Non-pigmented ciliary epithelial cell (primary cell): ENCODE measurements at regions not wholly inside any gene's neighbourhood (a gene's known extent, or its start where the extent isn't known, plus 50 kb on each side); places are given as distances from the start of the nearest gene placed in this dataset.
A peak's percentile ranks its signal among the peaks of the same experiment; 100 is the strongest.
"Not testable (repeated sequence)": the region's sequence is repeated elsewhere in the genome, so short reads cannot be mapped to it uniquely, and the experiment has no call there.

Experiments used
- DNase-seq: peaks from one replicate; pipeline ENCODE4 v3.0.0-alpha.2; 2010; ENCODE audit warnings: low read depth

GRCh38 chr2:83055376-83056010 is 1403.6 kb downstream of the SUCLG1 start:
- peak; percentile 76 for DNase-seq

GRCh38 chr2:83054751-83055150 is 1404.3 kb downstream of the SUCLG1 start:
- DNase-seq = peak; percentile 37

DNA sequence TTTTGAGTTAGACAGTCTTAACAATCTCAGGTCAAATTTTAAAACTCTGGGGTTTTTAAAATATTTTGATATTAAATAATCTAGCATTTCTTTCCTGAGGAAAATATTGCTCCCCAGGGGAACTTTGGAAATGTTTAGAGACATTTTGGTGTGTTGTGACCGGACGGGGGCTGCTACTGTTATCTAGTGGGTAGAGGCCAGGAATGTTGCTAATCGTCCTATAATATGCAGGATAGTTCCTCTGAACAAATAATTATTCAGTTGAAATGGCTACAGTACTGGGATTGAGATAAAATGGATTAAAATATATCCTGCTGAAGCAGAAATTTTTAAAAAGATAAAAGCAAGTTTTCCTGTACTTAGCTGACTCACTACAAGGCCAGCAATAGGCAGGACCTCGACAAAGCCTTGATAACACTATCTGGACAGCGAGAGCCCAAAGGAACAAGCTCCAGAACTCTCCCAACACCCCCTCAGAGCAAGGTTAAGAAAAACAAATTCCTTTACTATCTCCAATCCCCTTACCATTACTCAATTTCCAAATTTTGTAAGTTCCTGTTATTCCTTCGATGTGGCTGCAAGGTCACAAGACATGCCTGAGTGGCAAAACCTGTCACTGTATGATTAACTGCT is 1407.4 kb downstream of the SUCLG1 start:
- DNase-seq = no peak

GRCh38 chr2:83042053-83042452 is 1417.0 kb downstream of the SUCLG1 start:
- DNase-seq = no peak

DNA sequence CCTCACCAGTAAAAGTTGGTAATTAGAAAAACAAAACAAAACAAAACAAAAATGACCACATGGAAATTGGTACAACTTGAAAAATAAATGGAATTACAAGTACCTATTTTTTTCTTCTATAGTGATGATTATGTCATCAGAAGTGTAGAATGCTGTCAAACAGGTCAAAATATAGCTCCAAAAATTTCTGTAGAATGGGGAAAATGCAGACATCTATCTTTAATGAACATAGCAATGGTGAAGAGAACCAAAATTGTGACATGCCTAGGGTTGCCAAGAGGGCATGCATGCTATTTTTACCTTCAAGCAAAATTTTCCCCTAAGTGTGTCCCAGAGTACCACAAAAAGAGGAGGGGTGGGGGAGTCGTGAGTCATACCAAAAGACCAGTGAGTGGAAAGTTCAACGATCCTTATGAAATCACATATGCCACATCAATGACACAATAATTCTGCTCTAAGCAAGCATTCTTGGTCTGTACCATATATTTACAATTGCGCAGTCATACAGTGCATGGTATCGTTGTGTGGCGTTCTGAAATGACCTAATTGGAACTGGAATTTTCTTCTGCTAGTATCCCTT is 1436.4 kb downstream of the SUCLG1 start:
- no peak for DNase-seq

DNA sequence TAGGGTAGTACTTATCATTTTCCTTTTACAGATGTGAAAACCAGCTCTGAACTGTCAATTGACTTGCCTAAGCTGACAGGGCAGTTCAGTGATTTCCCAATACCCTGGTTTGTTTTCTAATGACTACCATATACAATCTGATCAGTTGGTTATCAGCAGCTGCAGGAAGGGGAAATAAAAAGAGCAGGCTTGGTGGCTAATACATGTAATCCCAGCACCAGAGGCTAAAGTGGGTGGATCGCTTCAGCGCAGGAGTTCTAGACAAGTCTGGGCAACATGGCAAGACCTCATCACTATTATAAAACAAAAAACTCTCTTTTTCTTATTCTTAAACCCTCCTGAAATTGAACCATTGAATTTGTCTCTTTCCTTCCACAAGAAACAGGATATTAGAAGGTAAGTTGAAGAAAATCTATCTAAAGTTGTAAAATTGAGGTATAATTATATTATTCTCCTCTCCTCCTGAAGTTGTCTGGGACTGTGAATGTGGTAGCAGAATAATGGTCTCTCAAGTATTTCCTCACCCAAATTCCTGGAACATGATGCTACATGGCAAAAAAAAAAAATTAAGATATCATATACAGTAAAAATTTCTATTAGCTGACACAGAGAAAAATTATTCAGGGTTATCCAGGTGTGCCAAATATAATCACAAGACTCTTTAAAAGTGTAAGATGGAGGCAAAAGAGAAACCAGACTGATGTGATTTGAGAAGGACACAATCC is 1441.6 kb downstream of the SUCLG1 start:
- no peak for DNase-seq

DNA sequence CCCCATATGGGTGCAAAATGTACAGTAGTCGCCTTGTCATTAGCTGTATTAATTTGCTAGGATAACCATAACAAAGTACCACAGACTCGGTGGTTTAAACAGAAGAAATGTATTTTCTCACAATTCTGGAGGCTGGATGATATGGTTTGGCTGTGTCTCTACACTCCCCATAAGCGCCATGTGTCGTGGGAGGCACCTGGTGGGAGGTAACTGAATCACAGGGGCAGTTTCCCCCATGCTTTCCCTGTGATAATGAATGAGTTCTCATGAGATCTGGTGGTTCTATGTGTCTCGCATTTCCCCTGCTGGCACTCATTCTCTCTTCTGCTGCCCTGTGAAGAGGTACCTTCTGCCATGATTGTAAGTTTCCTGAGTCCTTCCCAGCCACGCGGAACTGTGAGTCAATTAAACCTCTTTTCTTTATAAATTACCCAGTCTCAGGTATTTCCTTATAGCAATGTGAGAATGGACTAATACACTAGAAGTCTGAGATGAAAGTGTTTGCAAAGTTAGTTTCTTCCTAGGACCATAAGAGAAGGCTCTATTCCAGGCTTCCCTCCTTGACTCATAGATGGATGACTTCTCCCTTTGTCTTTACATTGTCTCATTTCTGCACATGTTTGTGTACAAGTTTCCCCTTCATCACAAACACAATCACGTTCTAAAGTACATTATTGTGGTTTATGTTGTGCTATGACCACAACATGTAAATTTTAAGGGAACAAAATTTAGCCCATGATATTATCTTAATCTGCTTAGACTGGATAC is 1442.6 kb downstream of the SUCLG1 start:
- no peak for DNase-seq

- DNase-seq = no peak
Observed at GRCh38 chr2:83015900-83016299, 1443.2 kb downstream of the SUCLG1 start.

GRCh38 chr2:83015035-83015715 is 1443.9 kb downstream of the SUCLG1 start:
- DNase-seq = no peak

- DNase-seq = no peak
Observed at GRCh38 chr2:83014462-83014861, 1444.6 kb downstream of the SUCLG1 start.

- DNase-seq = no peak
Observed at GRCh38 chr2:83006961-83007360, 1452.1 kb downstream of the SUCLG1 start.

DNA sequence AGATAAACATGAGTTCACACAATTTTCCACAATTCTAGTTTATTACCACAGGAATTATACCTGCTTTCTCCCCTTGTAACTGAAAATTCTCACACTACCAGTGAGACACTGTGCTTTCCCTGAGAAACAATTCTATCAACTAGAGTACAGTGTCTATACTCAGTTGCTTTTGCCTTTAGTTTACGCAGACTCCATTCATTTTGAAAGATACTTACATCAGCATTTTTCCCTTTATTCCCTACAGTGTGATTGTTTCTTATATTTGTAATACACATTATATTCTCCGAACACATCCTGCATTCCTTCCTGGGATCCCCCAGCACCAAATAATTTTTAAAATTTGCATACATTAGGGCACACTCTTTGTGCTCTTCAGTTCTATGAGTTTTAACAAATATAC is 1455.5 kb downstream of the SUCLG1 start:
- no peak for DNase-seq

DNA sequence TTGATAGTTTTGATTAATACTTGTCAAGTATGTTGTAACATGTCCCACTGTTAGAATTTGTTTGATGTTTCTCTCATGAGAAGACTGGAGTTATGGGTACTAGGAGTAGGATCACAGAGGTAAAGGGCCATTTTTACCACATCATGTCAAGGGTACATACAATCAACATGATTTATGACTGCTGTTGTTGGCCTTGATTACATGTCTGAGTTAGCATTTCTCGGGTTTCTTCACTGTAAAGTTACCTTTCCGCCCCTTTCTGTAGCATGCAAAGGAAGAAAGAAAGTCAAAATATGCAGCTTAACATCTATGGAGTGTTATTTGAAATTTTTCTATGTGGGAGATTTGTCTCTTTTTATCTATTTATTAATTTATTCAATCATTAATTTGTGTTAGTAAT is 1456.4 kb downstream of the SUCLG1 start:
- no peak for DNase-seq

GRCh38 chr2:82998781-82999180 is 1460.3 kb downstream of the SUCLG1 start:
- no peak for DNase-seq

DNA sequence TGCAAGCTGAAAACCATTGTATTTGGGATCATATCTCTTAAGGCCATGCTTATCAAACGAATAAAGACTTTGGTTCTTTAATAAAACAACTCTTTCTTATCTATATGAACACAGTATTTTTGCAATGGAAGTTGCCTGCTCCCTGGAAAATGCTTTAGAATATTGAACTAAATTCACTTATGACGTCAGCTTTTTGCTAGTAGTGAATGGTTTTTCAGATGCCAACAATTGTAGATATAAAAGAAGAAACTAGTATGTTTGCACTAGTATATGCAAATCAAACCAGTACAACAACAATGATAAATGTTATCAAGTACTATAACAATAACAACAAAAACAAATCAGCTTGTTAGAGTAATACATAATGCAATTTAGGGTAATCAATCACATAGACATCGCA is 1462.9 kb downstream of the SUCLG1 start:
- DNase-seq = no peak

GRCh38 chr2:82994151-82994550 is 1464.9 kb downstream of the SUCLG1 start:
- DNase-seq = no peak

DNA sequence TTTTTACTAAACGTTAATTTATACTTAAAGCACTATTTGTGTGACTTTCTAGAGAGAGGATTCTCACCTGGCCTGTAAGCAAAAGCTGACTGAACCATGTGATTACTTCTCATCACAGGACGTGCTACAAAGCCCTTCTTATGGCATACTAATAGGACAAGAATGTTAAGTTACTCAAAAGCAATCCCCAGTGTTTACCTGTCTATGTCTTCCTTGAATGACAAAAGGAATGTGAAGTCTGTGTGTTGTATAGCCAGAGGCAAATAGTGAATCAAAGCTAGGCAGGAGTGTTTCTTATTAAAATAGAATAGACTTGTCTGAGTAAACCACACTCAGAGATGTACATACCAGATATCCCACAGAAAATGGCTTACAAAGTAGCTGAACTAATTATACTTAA is 1465.5 kb downstream of the SUCLG1 start:
- DNase-seq = no peak

DNA sequence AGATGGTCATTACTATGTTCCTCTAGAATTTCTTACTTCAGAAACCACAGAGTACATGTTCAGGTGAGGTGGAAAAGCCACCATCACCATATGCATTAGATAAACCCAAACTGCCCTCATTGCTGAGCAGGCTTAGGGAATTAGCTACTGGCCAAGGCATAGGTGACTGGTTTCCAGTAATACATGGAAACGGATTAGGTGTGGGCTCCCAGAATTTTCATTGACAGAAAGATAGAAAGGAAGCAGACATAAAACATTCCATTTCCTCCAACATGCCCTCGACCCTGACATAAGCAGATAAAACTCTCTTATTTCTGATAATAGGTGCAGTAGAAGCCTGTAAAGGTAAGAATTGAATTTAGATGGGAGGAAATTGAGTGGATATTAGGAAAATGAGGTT is 1466.1 kb downstream of the SUCLG1 start:
- DNase-seq = no peak

DNA sequence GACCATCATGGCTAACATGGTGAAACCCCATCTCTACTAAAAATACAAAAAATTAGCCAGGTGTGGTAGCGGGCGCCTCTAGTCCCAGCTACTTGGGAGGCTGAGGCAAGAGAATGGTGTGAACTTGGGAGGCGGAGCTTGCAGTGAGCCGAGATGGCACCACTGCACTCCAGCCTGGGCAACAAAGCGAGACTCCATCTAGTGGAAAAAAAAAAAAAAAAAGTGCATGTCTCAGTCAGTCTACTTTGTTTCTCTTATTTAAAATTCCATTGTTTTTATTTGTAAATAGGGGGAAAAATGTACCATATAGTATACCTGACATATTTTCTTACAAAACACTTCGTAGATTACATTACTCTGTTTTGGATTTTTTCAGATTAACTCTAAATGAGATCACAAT is 1471.4 kb downstream of the SUCLG1 start:
- DNase-seq = not testable (repeated sequence)

- no peak for DNase-seq
Observed at GRCh38 chr2:82986899-82987298, 1472.2 kb downstream of the SUCLG1 start.

DNA sequence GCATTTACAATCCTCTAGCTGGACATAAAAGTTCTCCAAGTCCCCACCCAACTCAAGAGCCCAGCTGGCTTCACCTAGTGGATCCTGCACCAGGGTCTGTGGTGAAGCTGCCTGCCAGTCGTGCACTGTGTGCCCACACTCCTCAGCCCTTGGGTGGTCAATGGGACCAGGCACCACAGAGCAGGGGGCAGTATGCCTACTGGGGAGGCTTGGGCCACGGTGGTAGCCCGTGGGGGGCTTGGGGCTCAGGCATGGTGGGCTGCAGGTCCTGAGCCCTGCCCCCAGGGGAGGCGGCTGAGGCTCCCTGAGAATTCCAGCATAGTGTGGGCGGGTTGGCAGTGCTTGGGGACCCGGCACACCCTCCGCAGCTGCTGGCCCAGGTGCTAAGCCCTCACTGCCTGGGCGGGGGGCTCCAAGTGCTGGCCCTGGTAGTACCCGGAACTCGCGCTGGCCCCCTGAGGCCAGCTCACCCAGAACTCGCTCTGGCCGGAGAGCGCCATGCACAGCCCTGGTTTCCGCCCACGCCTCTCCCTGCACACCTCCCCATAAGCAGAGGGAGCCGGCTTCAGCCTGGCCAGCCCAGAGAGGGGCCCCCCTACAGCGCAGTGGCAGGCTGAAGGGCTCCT is 1473.4 kb downstream of the SUCLG1 start:
- DNase-seq = no peak
